ENCODE measurements at regions not wholly inside any gene's neighbourhood (a gene's known extent, or its start where the extent isn't known, plus 50 kb on each side); places are given as distances from the start of the nearest gene placed in this dataset.

- no peak overlapping the region for H3K27ac ChIP-seq
Measured at GRCh38 chr11:95392644-95393043, 161.6 kb upstream of the SESN3 start.

DNA sequence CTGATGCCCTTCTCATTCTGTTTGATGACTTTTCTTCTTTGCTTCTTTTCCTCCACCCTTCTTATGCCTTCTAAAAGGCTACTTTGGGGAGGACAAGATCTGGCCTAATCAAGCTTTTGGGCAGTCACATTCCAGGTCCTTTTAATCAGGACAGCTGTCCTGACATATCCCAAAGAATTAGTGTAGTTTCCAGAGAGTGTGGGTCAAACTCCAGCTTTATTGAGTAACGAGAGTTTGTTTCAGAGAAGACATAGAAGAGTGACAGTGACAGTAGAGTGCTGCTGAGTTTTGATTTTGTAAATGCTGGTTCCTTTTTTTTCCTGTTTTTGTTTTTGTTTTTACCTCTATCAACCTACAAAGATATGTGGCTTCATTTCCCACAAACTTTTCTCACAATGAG lies 158.4 kb upstream of the SESN3 start:
- no peak overlapping the region for H3K27ac ChIP-seq
- TF ChIP-seq ZFX (IDR thresholded peaks at IDR 0.05; ENCODE audit: borderline replicate concordance), result no peak
- TF ChIP-seq, protein P1, sequence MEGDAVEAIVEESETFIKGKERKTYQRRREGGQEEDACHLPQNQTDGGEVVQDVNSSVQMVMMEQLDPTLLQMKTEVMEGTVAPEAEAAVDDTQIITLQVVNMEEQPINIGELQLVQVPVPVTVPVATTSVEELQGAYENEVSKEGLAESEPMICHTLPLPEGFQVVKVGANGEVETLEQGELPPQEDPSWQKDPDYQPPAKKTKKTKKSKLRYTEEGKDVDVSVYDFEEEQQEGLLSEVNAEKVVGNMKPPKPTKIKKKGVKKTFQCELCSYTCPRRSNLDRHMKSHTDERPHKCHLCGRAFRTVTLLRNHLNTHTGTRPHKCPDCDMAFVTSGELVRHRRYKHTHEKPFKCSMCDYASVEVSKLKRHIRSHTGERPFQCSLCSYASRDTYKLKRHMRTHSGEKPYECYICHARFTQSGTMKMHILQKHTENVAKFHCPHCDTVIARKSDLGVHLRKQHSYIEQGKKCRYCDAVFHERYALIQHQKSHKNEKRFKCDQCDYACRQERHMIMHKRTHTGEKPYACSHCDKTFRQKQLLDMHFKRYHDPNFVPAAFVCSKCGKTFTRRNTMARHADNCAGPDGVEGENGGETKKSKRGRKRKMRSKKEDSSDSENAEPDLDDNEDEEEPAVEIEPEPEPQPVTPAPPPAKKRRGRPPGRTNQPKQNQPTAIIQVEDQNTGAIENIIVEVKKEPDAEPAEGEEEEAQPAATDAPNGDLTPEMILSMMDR (IDR thresholded peaks at IDR 0.05), result no peak

More at GRCh38 chr11:95392644-95393043, 161.6 kb upstream of the SESN3 start:
- TF ChIP-seq ZFX (IDR thresholded peaks at IDR 0.05; ENCODE audit: borderline replicate concordance), result no peak
- TF ChIP-seq, protein P1 (IDR thresholded peaks at IDR 0.05), result no peak

- TF ChIP-seq, protein P1 (IDR thresholded peaks at IDR 0.05), result no peak
- no peak for TF ChIP-seq ZFX (IDR thresholded peaks at IDR 0.05; ENCODE audit: borderline replicate concordance)
- no peak overlapping the region for H3K27ac ChIP-seq
Measured at GRCh38 chr11:95388086-95388485, 157.1 kb upstream of the SESN3 start.

- H3K27ac ChIP-seq, result no peak overlapping the region
- no peak for TF ChIP-seq ZFX (IDR thresholded peaks at IDR 0.05; ENCODE audit: borderline replicate concordance)
- TF ChIP-seq, protein P1 (IDR thresholded peaks at IDR 0.05), result no peak
Measured at GRCh38 chr11:95387325-95387724, 156.3 kb upstream of the SESN3 start.

DNA sequence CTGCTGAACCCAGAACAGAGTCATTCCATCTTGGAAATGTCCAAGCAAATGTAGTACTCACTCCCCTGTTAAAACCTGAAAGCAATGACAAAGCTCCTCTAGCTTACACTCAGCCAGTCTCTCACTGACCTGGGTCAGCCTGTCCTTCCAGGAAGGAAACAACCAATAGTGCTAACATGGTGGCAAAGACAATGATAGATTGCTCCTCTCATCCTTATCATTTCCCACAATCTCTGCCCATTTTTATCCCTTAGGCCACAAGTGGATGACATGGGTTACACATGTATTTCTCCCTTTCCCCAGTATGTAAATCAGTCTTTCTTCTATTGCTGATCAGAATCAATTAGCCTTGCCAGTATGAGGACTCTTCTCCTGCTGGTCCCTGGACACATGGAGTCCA lies 154.6 kb upstream of the SESN3 start:
- no peak overlapping the region for H3K27ac ChIP-seq
- TF ChIP-seq ZFX (IDR thresholded peaks at IDR 0.05; ENCODE audit: borderline replicate concordance), result no peak
- TF ChIP-seq, protein P1 (IDR thresholded peaks at IDR 0.05), result no peak

GRCh38 chr11:95379479-95379878 lies 148.5 kb upstream of the SESN3 start:
- no peak overlapping the region for H3K27ac ChIP-seq
- TF ChIP-seq, protein P1 (IDR thresholded peaks at IDR 0.05), result no peak
- TF ChIP-seq ZFX (IDR thresholded peaks at IDR 0.05; ENCODE audit: borderline replicate concordance), result no peak

- TF ChIP-seq, protein P1 (IDR thresholded peaks at IDR 0.05), result no peak
- TF ChIP-seq ZFX (IDR thresholded peaks at IDR 0.05; ENCODE audit: borderline replicate concordance), result no peak
- H3K27ac ChIP-seq, result no peak overlapping the region
Measured at GRCh38 chr11:95378789-95379188, 147.8 kb upstream of the SESN3 start.
